ENCODE measurements at regions not wholly inside any gene's neighbourhood (a gene's known extent, or its start where the extent isn't known, plus 50 kb on each side); places are given as distances from the start of the nearest gene placed in this dataset.

DNA sequence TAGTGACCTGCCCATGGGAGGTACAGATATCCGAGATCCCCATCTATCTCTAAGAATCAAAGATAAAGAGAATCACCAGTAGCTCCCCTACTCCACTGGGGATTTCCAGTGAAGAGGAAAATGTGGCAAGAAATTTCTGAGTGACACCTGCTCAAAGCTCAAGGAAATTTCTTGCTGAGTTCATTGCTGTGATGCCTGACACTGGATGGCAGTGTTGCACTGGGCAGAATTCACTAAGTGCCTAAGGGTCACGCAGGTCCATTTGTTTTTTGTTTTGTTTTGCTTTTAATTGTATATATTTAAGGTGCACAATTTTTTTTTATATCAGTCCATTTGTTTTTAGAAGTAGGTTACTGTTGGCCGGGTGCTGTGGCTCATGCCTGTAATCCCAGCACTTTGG is 109.5 kb upstream of the KCNAB1 start:
- no peak for TF ChIP-seq POLR2A (IDR thresholded peaks at IDR 0.05)
- TF ChIP-seq, protein P1, sequence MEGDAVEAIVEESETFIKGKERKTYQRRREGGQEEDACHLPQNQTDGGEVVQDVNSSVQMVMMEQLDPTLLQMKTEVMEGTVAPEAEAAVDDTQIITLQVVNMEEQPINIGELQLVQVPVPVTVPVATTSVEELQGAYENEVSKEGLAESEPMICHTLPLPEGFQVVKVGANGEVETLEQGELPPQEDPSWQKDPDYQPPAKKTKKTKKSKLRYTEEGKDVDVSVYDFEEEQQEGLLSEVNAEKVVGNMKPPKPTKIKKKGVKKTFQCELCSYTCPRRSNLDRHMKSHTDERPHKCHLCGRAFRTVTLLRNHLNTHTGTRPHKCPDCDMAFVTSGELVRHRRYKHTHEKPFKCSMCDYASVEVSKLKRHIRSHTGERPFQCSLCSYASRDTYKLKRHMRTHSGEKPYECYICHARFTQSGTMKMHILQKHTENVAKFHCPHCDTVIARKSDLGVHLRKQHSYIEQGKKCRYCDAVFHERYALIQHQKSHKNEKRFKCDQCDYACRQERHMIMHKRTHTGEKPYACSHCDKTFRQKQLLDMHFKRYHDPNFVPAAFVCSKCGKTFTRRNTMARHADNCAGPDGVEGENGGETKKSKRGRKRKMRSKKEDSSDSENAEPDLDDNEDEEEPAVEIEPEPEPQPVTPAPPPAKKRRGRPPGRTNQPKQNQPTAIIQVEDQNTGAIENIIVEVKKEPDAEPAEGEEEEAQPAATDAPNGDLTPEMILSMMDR (IDR thresholded peaks at IDR 0.05): peak in 2 of 5 experiments; percentile 12 to 25
